Ovary (tissue), 3 donors: ENCODE measurements at regions not wholly inside any gene's neighbourhood (a gene's known extent, or its start where the extent isn't known, plus 50 kb on each side); places are given as distances from the start of the nearest gene placed in this dataset.

Experiments used
- CTCF ChIP-seq, 3 donors: fragments of 450-650 bp in 2 of 3; fragments of 200-600 bp in 1 of 3; IDR thresholded peaks; one replicate each; pipeline versions ENCODE4 v1.5.1 to v1.8.0; 2016 to 2022; ENCODE audit warnings: antibody characterized with exemption in 3 of 3, mild to moderate bottlenecking in 1 of 3
- POLR2A ChIP-seq: fragments of 450-650 bp; IDR thresholded peaks from one replicate; pipeline ENCODE4 v1.6.1; 2017; ENCODE audit warnings: antibody characterized with exemption, mild to moderate bottlenecking, moderate library complexity
- donor health status: DM: no; HTN: no; CAD: no.

- no peak for TF ChIP-seq CTCF (IDR thresholded peaks at IDR 0.05)
- no peak for TF ChIP-seq POLR2A
Measured at GRCh38 chr1:177466286-177466685, 295.5 kb downstream of the BRINP2 start.
